LNCAP (cell line): ENCODE measurements at regions not wholly inside any gene's neighbourhood (a gene's known extent, or its start where the extent isn't known, plus 50 kb on each side); places are given as distances from the start of the nearest gene placed in this dataset.

Source experiments
- CTCF ChIP-seq: fragments of 450-650 bp; IDR thresholded peaks from 2 replicates; pipeline ENCODE4 v1.5.1; 2017; ENCODE audit warnings: mild to moderate bottlenecking

GRCh38 chr3:124415446-124415960 lies 314.7 kb upstream of the UMPS start:
- TF ChIP-seq CTCF = no peak

GRCh38 chr3:124419303-124419702 lies 310.9 kb upstream of the UMPS start:
- no peak for TF ChIP-seq CTCF

- no peak for TF ChIP-seq CTCF
These were observed 309.9 kb upstream of the UMPS start for GRCh38 chr3:124420392-124420791.

- TF ChIP-seq CTCF = no peak
These were observed 307.4 kb upstream of the UMPS start for GRCh38 chr3:124422805-124423204.

GRCh38 chr3:124424396-124424795 lies 305.9 kb upstream of the UMPS start:
- no peak for TF ChIP-seq CTCF

GRCh38 chr3:124425972-124426371 lies 304.3 kb upstream of the UMPS start:
- TF ChIP-seq CTCF = no peak

- no peak for TF ChIP-seq CTCF
These were observed 301.7 kb upstream of the UMPS start for GRCh38 chr3:124428372-124429128.
